SK-N-SH (cell line): ENCODE measurements at regions not wholly inside any gene's neighbourhood (a gene's known extent, or its start where the extent isn't known, plus 50 kb on each side); places are given as distances from the start of the nearest gene placed in this dataset.

Experiments used
- CTCF ChIA-PET: fragments of 300-600, 350-600 bp; formaldehyde crosslinking; extraction: SDS; loops from one replicate; lab custom pipeline; 2021; lab: Yijun Ruan, JAX
- POLR2A ChIA-PET: fragments of 350-600 bp; sonication (Branson Sonifier 250); formaldehyde crosslinking; extraction: SDS; loops from one replicate; lab custom pipeline; 2020; ENCODE audit warnings: antibody characterized with exemption, inconsistent platforms; lab: Yijun Ruan, JAX
- DNase-seq: peaks from one replicate; pipeline ENCODE4 v3.0.0; 2012
- H2AFZ ChIP-seq: fragments of 200-600 bp; sonication (generic); 2 replicates; pipeline ENCODE4 v1.8.1; 2016; ENCODE audit warnings: antibody characterized with exemption, mild to moderate bottlenecking, low read depth
- H3F3A ChIP-seq: fragments of 200-600 bp; sonication (generic); replicated peaks from 2 replicates; pipeline ENCODE3; 2016; ENCODE audit warnings: antibody characterized with exemption, mild to moderate bottlenecking; ENCODE audit not compliant: insufficient read depth
- H3K27ac ChIP-seq, 2 experiments: fragments of 200-500 bp in 1 of 2; fragments of 200-600 bp in 1 of 2; sonication (Bioruptor generic) in 1 of 2; sonication (generic), shearing (Covaris generic) in 1 of 2; 2 replicates each; pipeline versions ENCODE4 v1.5.1 to v1.6.1; 2014 to 2016; ENCODE audit warnings: low read depth in 2 of 2, inconsistent platforms in 1 of 2, low read length in 1 of 2, mild to moderate bottlenecking in 1 of 2, mixed read lengths in 1 of 2
- H3K27me3 ChIP-seq: fragments of 200-600 bp; sonication (generic), shearing (Covaris generic); 2 replicates; pipeline ENCODE4 v1.6.1; 2016; ENCODE audit warnings: mixed run types; ENCODE audit not compliant: insufficient read depth
- H3K36me3 ChIP-seq, 2 experiments: fragments of 200-500 bp in 1 of 2; fragments of 200-600 bp in 1 of 2; sonication (Bioruptor generic) in 1 of 2; sonication (generic) in 1 of 2; replicated peaks in 1 of 2; 2 replicates each; pipeline versions ENCODE3 to v1.5.1; 2014 to 2016; ENCODE audit warnings: low read length in 1 of 2, mild to moderate bottlenecking in 1 of 2; ENCODE audit not compliant: insufficient read depth in 2 of 2, control insufficient read depth in 1 of 2
- H3K4me1 ChIP-seq, 2 experiments: fragments of 200-500 bp in 1 of 2; fragments of 200-600 bp in 1 of 2; sonication (Bioruptor generic) in 1 of 2; sonication (generic), shearing (Covaris generic) in 1 of 2; 2 replicates each; pipeline versions ENCODE4 v1.5.1 to v1.6.1; 2014 to 2016; ENCODE audit warnings: low read depth in 1 of 2, low read length in 1 of 2, mixed run types in 1 of 2; ENCODE audit not compliant: insufficient read depth in 2 of 2, control insufficient read depth in 1 of 2
- H3K4me2 ChIP-seq: fragments of 200-600 bp; sonication (generic), shearing (Covaris generic); 2 replicates; pipeline ENCODE4 v1.6.1; 2017; ENCODE audit warnings: mixed run types
- H3K4me3 ChIP-seq, 2 experiments: fragments of 200-500 bp in 1 of 2; fragments of 200-600 bp in 1 of 2; sonication (Bioruptor generic) in 1 of 2; sonication (generic), shearing (Covaris generic) in 1 of 2; 2 replicates each; pipeline versions ENCODE4 v1.5.1 to v1.8.1; 2014 to 2016; ENCODE audit warnings: low read depth in 2 of 2, inconsistent platforms in 1 of 2, low read length in 1 of 2, mild to moderate bottlenecking in 1 of 2, mixed read lengths in 1 of 2, moderate library complexity in 1 of 2
- H3K79me2 ChIP-seq: fragments of 200-600 bp; sonication (generic); 2 replicates; pipeline ENCODE4 v1.8.1; 2017; ENCODE audit warnings: mild to moderate bottlenecking; ENCODE audit not compliant: insufficient read depth
- H3K9ac ChIP-seq: fragments of 200-600 bp; sonication (generic); 2 replicates; pipeline ENCODE4 v1.6.1; 2017; ENCODE audit warnings: mixed run types
- H3K9me2 ChIP-seq: fragments of 200-600 bp; sonication (generic); 2 replicates; pipeline ENCODE4 v1.6.1; 2017; ENCODE audit warnings: mixed run types
- H3K9me3 ChIP-seq: fragments of 200-600 bp; sonication (generic); 2 replicates; pipeline ENCODE4 v1.6.1; 2017; ENCODE audit warnings: mixed run types, mild to moderate bottlenecking, moderate library complexity
- H4K20me1 ChIP-seq: fragments of 200-600 bp; sonication (generic); 2 replicates; pipeline ENCODE4 v1.6.1; 2017; ENCODE audit warnings: mild to moderate bottlenecking, mixed run types; ENCODE audit not compliant: insufficient read depth
- EZH2phosphoT487 ChIP-seq: fragments of 200-600 bp; sonication (generic); IDR thresholded peaks from 2 replicates; pipeline ENCODE4 v1.6.1; 2017; ENCODE audit warnings: low read depth, mixed run types, mild to moderate bottlenecking, antibody characterized with exemption, moderate library complexity, borderline replicate concordance
- FOXM1 ChIP-seq: IDR thresholded peaks from 2 replicates; pipeline ENCODE4 v1.4.0; 2012; ENCODE audit warnings: low read depth, mild to moderate bottlenecking
- GABPA ChIP-seq: IDR thresholded peaks from 2 replicates; pipeline ENCODE4 v1.4.0; 2012; ENCODE audit warnings: low read depth, mild to moderate bottlenecking
- GATA2 ChIP-seq: sonication (generic); formaldehyde crosslinking; IDR thresholded peaks from 2 replicates; pipeline ENCODE4 v1.5.0; 2020; ENCODE audit warnings: mild to moderate bottlenecking, missing genetic modification reagents
- MAX ChIP-seq: IDR thresholded peaks from 2 replicates; pipeline ENCODE4 v1.4.0; 2012; ENCODE audit warnings: low read depth
- NFIC ChIP-seq: IDR thresholded peaks from 2 replicates; pipeline ENCODE4 v1.4.0; 2012; ENCODE audit warnings: borderline replicate concordance
- NRF1 ChIP-seq: IDR thresholded peaks from 2 replicates; pipeline ENCODE4 v1.6.1; 2012; ENCODE audit warnings: low read depth, mild to moderate bottlenecking, low read length
- PBX3 ChIP-seq: IDR thresholded peaks from 2 replicates; pipeline ENCODE4; 2012
- POLR2AphosphoS5 ChIP-seq: IDR thresholded peaks from 2 replicates; pipeline ENCODE4 v1.6.1; 2012; ENCODE audit warnings: low read depth, low read length
- RCOR1 ChIP-seq: fragments of 150-350 bp; IDR thresholded peaks from 2 replicates; pipeline ENCODE4 v1.6.1; 2017; ENCODE audit warnings: antibody characterized with exemption, low read length
- RFX5 ChIP-seq: IDR thresholded peaks from 2 replicates; pipeline ENCODE4 v1.6.1; 2012; ENCODE audit warnings: mild to moderate bottlenecking, improper control_type of control experiment, low read length
- SIN3A ChIP-seq: IDR thresholded peaks from 2 replicates; pipeline ENCODE4 v1.6.1; 2012; ENCODE audit warnings: low read depth, mild to moderate bottlenecking, low read length, moderate library complexity, borderline replicate concordance
- SMC3 ChIP-seq: IDR thresholded peaks from 2 replicates; pipeline ENCODE4 v1.6.1; 2012; ENCODE audit warnings: low read depth, low read length, improper control_type of control experiment
- TAF1 ChIP-seq: IDR thresholded peaks from 2 replicates; pipeline ENCODE4 v1.6.1; 2012; ENCODE audit warnings: low read depth, mild to moderate bottlenecking, low read length, moderate library complexity, borderline replicate concordance
- TCF12 ChIP-seq: IDR thresholded peaks from 2 replicates; pipeline ENCODE4 v1.4.0; 2012
- TEAD4 ChIP-seq: IDR thresholded peaks from 2 replicates; pipeline ENCODE4 v1.4.0; 2012; ENCODE audit warnings: mild to moderate bottlenecking, borderline replicate concordance; ENCODE audit not compliant: insufficient read depth
- ZBTB33 ChIP-seq: IDR thresholded peaks from 2 replicates; pipeline ENCODE4 v1.4.0; 2012; ENCODE audit warnings: low read depth, borderline replicate concordance
- WGBS: methylation state at CpG from one replicate; pipeline ENCODE4 v1.1.6; 2017; ENCODE audit warnings: low lambda C conversion rate; 5-methylcytosine and 5-hydroxymethylcytosine counted together
- TF ChIP-seq, protein P1 (sequence below): fragments of 150-350 bp; IDR thresholded peaks from 2 replicates; pipeline ENCODE4 v1.6.1; 2017; ENCODE audit warnings: antibody characterized with exemption, low read length, low read depth, borderline replicate concordance
- TF ChIP-seq, protein P2 (sequence below): IDR thresholded peaks from 2 replicates; pipeline ENCODE4 v1.6.1; 2012; ENCODE audit warnings: mild to moderate bottlenecking, low read depth, low read length, moderate library complexity

DNA sequence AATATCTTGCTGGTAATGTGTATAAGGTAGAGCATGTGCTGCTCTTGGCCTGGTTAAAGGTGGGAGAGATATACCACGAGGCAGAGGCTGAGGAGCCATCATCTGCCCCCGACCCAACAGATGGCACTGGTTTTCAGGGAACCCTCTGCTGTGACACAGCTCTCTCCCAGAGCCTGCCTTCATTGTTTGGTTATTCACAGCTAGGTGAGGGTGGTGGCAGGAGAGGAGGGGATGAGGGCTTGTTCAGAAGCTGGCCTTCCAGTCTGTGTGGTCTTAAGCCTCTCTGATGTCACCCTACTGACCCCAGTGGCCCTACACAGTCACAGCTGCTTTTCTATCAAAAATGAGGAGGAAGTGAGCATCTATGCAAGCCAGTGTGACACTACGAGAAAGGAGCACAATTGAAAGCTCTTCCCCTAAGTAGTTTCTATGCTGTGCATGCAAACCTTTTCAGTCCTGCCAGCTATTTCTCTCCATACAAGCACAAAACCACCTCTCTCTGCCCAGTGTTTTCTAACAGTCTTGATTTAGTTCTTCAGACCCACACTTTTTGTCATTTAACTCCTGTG, 258.4 kb upstream of the AGTR1 start (continued):
- TF ChIP-seq TCF12 (no peak), MAX (no peak), NFIC (no peak), NRF1 (no peak), GABPA (no peak)
- TF ChIP-seq, protein P1, sequence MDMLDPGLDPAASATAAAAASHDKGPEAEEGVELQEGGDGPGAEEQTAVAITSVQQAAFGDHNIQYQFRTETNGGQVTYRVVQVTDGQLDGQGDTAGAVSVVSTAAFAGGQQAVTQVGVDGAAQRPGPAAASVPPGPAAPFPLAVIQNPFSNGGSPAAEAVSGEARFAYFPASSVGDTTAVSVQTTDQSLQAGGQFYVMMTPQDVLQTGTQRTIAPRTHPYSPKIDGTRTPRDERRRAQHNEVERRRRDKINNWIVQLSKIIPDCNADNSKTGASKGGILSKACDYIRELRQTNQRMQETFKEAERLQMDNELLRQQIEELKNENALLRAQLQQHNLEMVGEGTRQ, result no peak

- CTCF ChIA-PET, result no interaction called here
- POLR2A ChIA-PET, result no interaction called here
These were observed 256.5 kb upstream of the AGTR1 start for GRCh38 chr3:148441191-148441590.

More at GRCh38 chr3:148441191-148441590, 256.5 kb upstream of the AGTR1 start:
- no peaks in the 10 kb centered on the region for H3K9me2 ChIP-seq
- no peaks in the 10 kb centered on the region for H3K9me3 ChIP-seq
- no peaks in the 10 kb centered on the region for H4K20me1 ChIP-seq
- WGBS, result 48% methylated on average over 1 of the region's 1 CpG
- H3K4me3 ChIP-seq, result no peak overlapping the region
- H3K36me3 ChIP-seq, result no peaks in the 10 kb centered on the region
- no peak for DNase-seq
- H3K4me2 ChIP-seq, result no peak overlapping the region
- H3K4me1 ChIP-seq, result no peaks in the 10 kb centered on the region
- H3K9ac ChIP-seq, result no peak overlapping the region
- TF ChIP-seq, protein P2, sequence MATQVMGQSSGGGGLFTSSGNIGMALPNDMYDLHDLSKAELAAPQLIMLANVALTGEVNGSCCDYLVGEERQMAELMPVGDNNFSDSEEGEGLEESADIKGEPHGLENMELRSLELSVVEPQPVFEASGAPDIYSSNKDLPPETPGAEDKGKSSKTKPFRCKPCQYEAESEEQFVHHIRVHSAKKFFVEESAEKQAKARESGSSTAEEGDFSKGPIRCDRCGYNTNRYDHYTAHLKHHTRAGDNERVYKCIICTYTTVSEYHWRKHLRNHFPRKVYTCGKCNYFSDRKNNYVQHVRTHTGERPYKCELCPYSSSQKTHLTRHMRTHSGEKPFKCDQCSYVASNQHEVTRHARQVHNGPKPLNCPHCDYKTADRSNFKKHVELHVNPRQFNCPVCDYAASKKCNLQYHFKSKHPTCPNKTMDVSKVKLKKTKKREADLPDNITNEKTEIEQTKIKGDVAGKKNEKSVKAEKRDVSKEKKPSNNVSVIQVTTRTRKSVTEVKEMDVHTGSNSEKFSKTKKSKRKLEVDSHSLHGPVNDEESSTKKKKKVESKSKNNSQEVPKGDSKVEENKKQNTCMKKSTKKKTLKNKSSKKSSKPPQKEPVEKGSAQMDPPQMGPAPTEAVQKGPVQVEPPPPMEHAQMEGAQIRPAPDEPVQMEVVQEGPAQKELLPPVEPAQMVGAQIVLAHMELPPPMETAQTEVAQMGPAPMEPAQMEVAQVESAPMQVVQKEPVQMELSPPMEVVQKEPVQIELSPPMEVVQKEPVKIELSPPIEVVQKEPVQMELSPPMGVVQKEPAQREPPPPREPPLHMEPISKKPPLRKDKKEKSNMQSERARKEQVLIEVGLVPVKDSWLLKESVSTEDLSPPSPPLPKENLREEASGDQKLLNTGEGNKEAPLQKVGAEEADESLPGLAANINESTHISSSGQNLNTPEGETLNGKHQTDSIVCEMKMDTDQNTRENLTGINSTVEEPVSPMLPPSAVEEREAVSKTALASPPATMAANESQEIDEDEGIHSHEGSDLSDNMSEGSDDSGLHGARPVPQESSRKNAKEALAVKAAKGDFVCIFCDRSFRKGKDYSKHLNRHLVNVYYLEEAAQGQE, result no peak
- TF ChIP-seq FOXM1 (no peak), RFX5 (no peak), EZH2phosphoT487 (no peak), SIN3A (no peak), POLR2AphosphoS5 (no peak), RCOR1 (no peak), SMC3 (no peak), GATA2 (CRISPR knock-in tag) (no peak), PBX3 (no peak), ZBTB33 (no peak), TAF1 (no peak), TEAD4 (no peak)
- TF ChIP-seq, protein P1, result no peak
- H3K27me3 ChIP-seq, result no peaks in the 10 kb centered on the region
- no peak overlapping the region for H2AFZ ChIP-seq
- no peaks in the 10 kb centered on the region for H3K79me2 ChIP-seq
- no peaks in the 10 kb centered on the region for H3F3A ChIP-seq
- no peak overlapping the region for H3K27ac ChIP-seq
